HepG2 (cell line): ENCODE measurements at regions not wholly inside any gene's neighbourhood (a gene's known extent, or its start where the extent isn't known, plus 50 kb on each side); places are given as distances from the start of the nearest gene placed in this dataset.

Source experiments
- BCL6 ChIP-seq: IDR thresholded peaks from 2 replicates; pipeline ENCODE4 v1.6.1; 2016; ENCODE audit warnings: missing genetic modification reagents, missing compliant biosample characterization
- CREM ChIP-seq, 2 experiments: sonication (generic) in 1 of 2; formaldehyde crosslinking in 1 of 2; IDR thresholded peaks; 2 replicates each; pipeline versions ENCODE4 v1.4.0 to v1.6.1; 2016 to 2020; ENCODE audit warnings: antibody characterized with exemption in 1 of 2, mild to moderate bottlenecking in 1 of 2, missing genetic modification reagents in 1 of 2
- KAT7 ChIP-seq: IDR thresholded peaks from 2 replicates; pipeline ENCODE4 v1.6.1; 2018; ENCODE audit warnings: borderline replicate concordance, missing compliant biosample characterization
- NR1H2 ChIP-seq: sonication (generic); formaldehyde crosslinking; IDR thresholded peaks from 2 replicates; pipeline ENCODE4 v1.8.1; 2022; ENCODE audit warnings: low read depth, missing genetic modification reagents, borderline replicate concordance
- SMAD1 ChIP-seq: sonication (generic); formaldehyde crosslinking; IDR thresholded peaks from 2 replicates; pipeline ENCODE4 v1.4.0; 2020; ENCODE audit warnings: missing genetic modification reagents, low read depth, mild to moderate bottlenecking, borderline replicate concordance
- SNRNP70 ChIP-seq: fragments of 200-400 bp; formaldehyde crosslinking; IDR thresholded peaks from 2 replicates; pipeline ENCODE4 v1.6.1; 2017; ENCODE audit warnings: mild to moderate bottlenecking, low read depth, low read length, moderate library complexity
- TF ChIP-seq, protein P1 (sequence below): sonication (generic); formaldehyde crosslinking; IDR thresholded peaks from 2 replicates; pipeline ENCODE4 v1.5.1; 2020; ENCODE audit warnings: mild to moderate bottlenecking, missing genetic modification reagents, moderate library complexity
- TF ChIP-seq, protein P2 (sequence below): sonication (generic); formaldehyde crosslinking; IDR thresholded peaks from 2 replicates; pipeline ENCODE4 v1.5.0; 2020; ENCODE audit warnings: mild to moderate bottlenecking, missing genetic modification reagents, moderate library complexity
- TF ChIP-seq, protein P3 (sequence below): IDR thresholded peaks from 2 replicates; pipeline ENCODE4 v1.6.1; 2012; ENCODE audit warnings: inconsistent platforms

- TF ChIP-seq, protein P1, sequence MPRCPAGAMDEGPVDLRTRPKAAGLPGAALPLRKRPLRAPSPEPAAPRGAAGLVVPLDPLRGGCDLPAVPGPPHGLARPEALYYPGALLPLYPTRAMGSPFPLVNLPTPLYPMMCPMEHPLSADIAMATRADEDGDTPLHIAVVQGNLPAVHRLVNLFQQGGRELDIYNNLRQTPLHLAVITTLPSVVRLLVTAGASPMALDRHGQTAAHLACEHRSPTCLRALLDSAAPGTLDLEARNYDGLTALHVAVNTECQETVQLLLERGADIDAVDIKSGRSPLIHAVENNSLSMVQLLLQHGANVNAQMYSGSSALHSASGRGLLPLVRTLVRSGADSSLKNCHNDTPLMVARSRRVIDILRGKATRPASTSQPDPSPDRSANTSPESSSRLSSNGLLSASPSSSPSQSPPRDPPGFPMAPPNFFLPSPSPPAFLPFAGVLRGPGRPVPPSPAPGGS, result no peak
- TF ChIP-seq CREM (IDR thresholded peaks at IDR 0.05) (no peak), CREM (CRISPR knock-in tag; IDR thresholded peaks at IDR 0.05) (no peak), SMAD1 (no peak), SNRNP70 (no peak), NR1H2 (no peak), BCL6 (no peak), KAT7 (CRISPR knock-in tag) (no peak; the same call in 1 of the 2 replicates)
- TF ChIP-seq, protein P2, sequence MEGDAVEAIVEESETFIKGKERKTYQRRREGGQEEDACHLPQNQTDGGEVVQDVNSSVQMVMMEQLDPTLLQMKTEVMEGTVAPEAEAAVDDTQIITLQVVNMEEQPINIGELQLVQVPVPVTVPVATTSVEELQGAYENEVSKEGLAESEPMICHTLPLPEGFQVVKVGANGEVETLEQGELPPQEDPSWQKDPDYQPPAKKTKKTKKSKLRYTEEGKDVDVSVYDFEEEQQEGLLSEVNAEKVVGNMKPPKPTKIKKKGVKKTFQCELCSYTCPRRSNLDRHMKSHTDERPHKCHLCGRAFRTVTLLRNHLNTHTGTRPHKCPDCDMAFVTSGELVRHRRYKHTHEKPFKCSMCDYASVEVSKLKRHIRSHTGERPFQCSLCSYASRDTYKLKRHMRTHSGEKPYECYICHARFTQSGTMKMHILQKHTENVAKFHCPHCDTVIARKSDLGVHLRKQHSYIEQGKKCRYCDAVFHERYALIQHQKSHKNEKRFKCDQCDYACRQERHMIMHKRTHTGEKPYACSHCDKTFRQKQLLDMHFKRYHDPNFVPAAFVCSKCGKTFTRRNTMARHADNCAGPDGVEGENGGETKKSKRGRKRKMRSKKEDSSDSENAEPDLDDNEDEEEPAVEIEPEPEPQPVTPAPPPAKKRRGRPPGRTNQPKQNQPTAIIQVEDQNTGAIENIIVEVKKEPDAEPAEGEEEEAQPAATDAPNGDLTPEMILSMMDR, result no peak
- TF ChIP-seq, protein P3, sequence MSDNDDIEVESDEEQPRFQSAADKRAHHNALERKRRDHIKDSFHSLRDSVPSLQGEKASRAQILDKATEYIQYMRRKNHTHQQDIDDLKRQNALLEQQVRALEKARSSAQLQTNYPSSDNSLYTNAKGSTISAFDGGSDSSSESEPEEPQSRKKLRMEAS, result no peak
Observed at GRCh38 chr13:33541962-33542308, 256.4 kb upstream of the STARD13 start.
